HG03378 (cell line): ENCODE measurements at regions not wholly inside any gene's neighbourhood (a gene's known extent, or its start where the extent isn't known, plus 50 kb on each side); places are given as distances from the start of the nearest gene placed in this dataset.

ENCODE experiments used
- ATAC-seq: cut with Tn5 transposase; IDR thresholded peaks from one replicate; pipeline ENCODE4 v1.9.1; 2021; ENCODE audit warnings: mild to moderate bottlenecking, moderate library complexity; ENCODE audit not compliant: unreplicated experiment

GRCh38 chr20:48286601-48287000 is 501.3 kb upstream of the SULF2 start:
- no peak for ATAC-seq

GRCh38 chr20:48285656-48286055 is 500.4 kb upstream of the SULF2 start:
- ATAC-seq, result no peak

GRCh38 chr20:48284837-48285236 is 499.6 kb upstream of the SULF2 start:
- no peak for ATAC-seq

- no peak for ATAC-seq
Measured at GRCh38 chr20:48284315-48284714, 499.0 kb upstream of the SULF2 start.

- no peak for ATAC-seq
Measured at GRCh38 chr20:48283470-48284110, 498.3 kb upstream of the SULF2 start.

GRCh38 chr20:48282591-48283228 is 497.4 kb upstream of the SULF2 start:
- ATAC-seq, result no peak

- ATAC-seq, result no peak
Measured at GRCh38 chr20:48281501-48281900, 496.2 kb upstream of the SULF2 start.

GRCh38 chr20:48278961-48279481 is 493.7 kb upstream of the SULF2 start:
- ATAC-seq, result no peak

GRCh38 chr20:48277266-48277665 is 492.0 kb upstream of the SULF2 start:
- ATAC-seq, result no peak

GRCh38 chr20:48276021-48276342 is 490.7 kb upstream of the SULF2 start:
- ATAC-seq, result no peak

- ATAC-seq, result no peak
Measured at GRCh38 chr20:48275286-48276020, 490.2 kb upstream of the SULF2 start.

- no peak for ATAC-seq
Measured at GRCh38 chr20:48273843-48274242, 488.6 kb upstream of the SULF2 start.

- ATAC-seq, result no peak
Measured at GRCh38 chr20:48270885-48271284, 485.6 kb upstream of the SULF2 start.

GRCh38 chr20:48267860-48268633 is 482.8 kb upstream of the SULF2 start:
- no peak for ATAC-seq

GRCh38 chr20:48266571-48266970 is 481.3 kb upstream of the SULF2 start:
- ATAC-seq, result no peak

GRCh38 chr20:48265791-48266190 is 480.5 kb upstream of the SULF2 start:
- ATAC-seq, result no peak

- no peak for ATAC-seq
Measured at GRCh38 chr20:48262955-48263354, 477.7 kb upstream of the SULF2 start.

GRCh38 chr20:48262466-48262865 is 477.2 kb upstream of the SULF2 start:
- no peak for ATAC-seq

- ATAC-seq, result no peak
Measured at GRCh38 chr20:48261398-48261910, 476.2 kb upstream of the SULF2 start.

GRCh38 chr20:48260129-48260756 is 475.0 kb upstream of the SULF2 start:
- no peak for ATAC-seq

GRCh38 chr20:48259456-48259855 is 474.2 kb upstream of the SULF2 start:
- ATAC-seq, result no peak
